Fibroblast of skin of left quadriceps (primary cell): ENCODE measurements at regions not wholly inside any gene's neighbourhood (a gene's known extent, or its start where the extent isn't known, plus 50 kb on each side); places are given as distances from the start of the nearest gene placed in this dataset.
A peak's percentile ranks its signal among the peaks of the same experiment; 100 is the strongest.

Experiments
- DNase-seq, 2 experiments: peaks; one replicate each; pipeline ENCODE4 v3.0.0-alpha.2; 2013; ENCODE audit warnings: low read depth in 2 of 2

- no peak for DNase-seq
Observed at GRCh38 chr15:35161694-35162093, 76.6 kb upstream of the NANOGP8 start.

GRCh38 chr15:35159170-35159569 is 74.1 kb upstream of the NANOGP8 start:
- no peak for DNase-seq

GRCh38 chr15:35151782-35152181 is 66.7 kb upstream of the NANOGP8 start:
- no peak for DNase-seq

- no peak for DNase-seq
Observed at GRCh38 chr15:35151381-35151780, 66.3 kb upstream of the NANOGP8 start.

GRCh38 chr15:35150361-35150760 is 65.3 kb upstream of the NANOGP8 start:
- no peak for DNase-seq

- DNase-seq: no peak
Observed at GRCh38 chr15:35145336-35145735, 60.2 kb upstream of the NANOGP8 start.

- DNase-seq: no peak
Observed at GRCh38 chr15:35142578-35142977, 57.5 kb upstream of the NANOGP8 start.

GRCh38 chr15:35141743-35142471 is 56.8 kb upstream of the NANOGP8 start:
- DNase-seq: peak; percentile 94 to 96

GRCh38 chr15:35139822-35140221 is 54.7 kb upstream of the NANOGP8 start:
- no peak for DNase-seq

GRCh38 chr15:35137190-35137574 is 52.1 kb upstream of the NANOGP8 start:
- no peak for DNase-seq

- no peak for DNase-seq
Observed at GRCh38 chr15:35136321-35137189, 51.5 kb upstream of the NANOGP8 start.
